ENCODE measurements at regions not wholly inside any gene's neighbourhood (a gene's known extent, or its start where the extent isn't known, plus 50 kb on each side); places are given as distances from the start of the nearest gene placed in this dataset.

- Mint-ChIP-seq H3K36me3 (ENCODE audit: unreplicated experiment) (no peaks in the 10 kb centered on the region), H3K4me1 (ENCODE audit: low read depth, unreplicated experiment) (no peaks in the 10 kb centered on the region), H3K9me3 (ENCODE audit: unreplicated experiment) (no peaks in the 10 kb centered on the region), H3K27ac (ENCODE audit: unreplicated experiment) (no peak overlapping the region), H3K4me3 (ENCODE audit: unreplicated experiment) (no peak overlapping the region), H3K27me3 (ENCODE audit: unreplicated experiment) (no peaks in the 10 kb centered on the region)
- no peak for DNase-seq
- TF ChIP-seq, protein P1, sequence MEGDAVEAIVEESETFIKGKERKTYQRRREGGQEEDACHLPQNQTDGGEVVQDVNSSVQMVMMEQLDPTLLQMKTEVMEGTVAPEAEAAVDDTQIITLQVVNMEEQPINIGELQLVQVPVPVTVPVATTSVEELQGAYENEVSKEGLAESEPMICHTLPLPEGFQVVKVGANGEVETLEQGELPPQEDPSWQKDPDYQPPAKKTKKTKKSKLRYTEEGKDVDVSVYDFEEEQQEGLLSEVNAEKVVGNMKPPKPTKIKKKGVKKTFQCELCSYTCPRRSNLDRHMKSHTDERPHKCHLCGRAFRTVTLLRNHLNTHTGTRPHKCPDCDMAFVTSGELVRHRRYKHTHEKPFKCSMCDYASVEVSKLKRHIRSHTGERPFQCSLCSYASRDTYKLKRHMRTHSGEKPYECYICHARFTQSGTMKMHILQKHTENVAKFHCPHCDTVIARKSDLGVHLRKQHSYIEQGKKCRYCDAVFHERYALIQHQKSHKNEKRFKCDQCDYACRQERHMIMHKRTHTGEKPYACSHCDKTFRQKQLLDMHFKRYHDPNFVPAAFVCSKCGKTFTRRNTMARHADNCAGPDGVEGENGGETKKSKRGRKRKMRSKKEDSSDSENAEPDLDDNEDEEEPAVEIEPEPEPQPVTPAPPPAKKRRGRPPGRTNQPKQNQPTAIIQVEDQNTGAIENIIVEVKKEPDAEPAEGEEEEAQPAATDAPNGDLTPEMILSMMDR (IDR thresholded peaks at IDR 0.05; ENCODE audit: partially characterized antibody, unreplicated experiment) = no peak
Observed at GRCh38 chrX:43573441-43574015, 82.6 kb upstream of the MAOA start.

GRCh38 chrX:43580621-43581020 is 75.5 kb upstream of the MAOA start:
- H3K9me3 Mint-ChIP-seq (ENCODE audit: unreplicated experiment) = no peaks in the 10 kb centered on the region
- TF ChIP-seq, protein P1 (IDR thresholded peaks at IDR 0.05; ENCODE audit: partially characterized antibody, unreplicated experiment) = no peak

DNA sequence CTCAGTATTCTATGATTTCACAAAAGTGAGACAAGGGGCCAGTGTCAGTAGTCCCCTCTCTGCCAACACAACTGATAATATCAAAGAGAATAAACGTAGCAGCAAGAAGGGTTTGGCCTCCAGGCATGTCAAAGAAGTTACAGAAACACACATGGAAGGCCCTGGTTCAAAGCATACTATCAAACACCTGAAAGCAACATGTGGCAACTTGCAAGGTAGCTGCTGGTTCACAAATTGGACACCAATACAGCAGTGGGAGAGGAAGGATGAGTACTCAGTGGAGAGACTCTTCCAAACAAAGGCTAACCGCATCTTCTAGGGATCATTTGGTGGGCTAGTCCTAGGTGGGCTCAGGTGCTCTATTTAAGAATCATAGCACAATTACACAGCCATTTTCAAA is 74.9 kb upstream of the MAOA start:
- no peak overlapping the region for H3K4me3 Mint-ChIP-seq (ENCODE audit: unreplicated experiment)
- no peaks in the 10 kb centered on the region for H3K4me1 Mint-ChIP-seq (ENCODE audit: low read depth, unreplicated experiment)
- H3K27me3 Mint-ChIP-seq (ENCODE audit: unreplicated experiment) = peaks cover 2% of the 10 kb centered on the region
- H3K36me3 Mint-ChIP-seq (ENCODE audit: unreplicated experiment) = no peaks in the 10 kb centered on the region
- TF ChIP-seq, protein P1 (IDR thresholded peaks at IDR 0.05; ENCODE audit: partially characterized antibody, unreplicated experiment) = no peak
- no peaks in the 10 kb centered on the region for H3K9me3 Mint-ChIP-seq (ENCODE audit: unreplicated experiment)
- no peak overlapping the region for H3K27ac Mint-ChIP-seq (ENCODE audit: unreplicated experiment)
- DNase-seq = no peak

More at GRCh38 chrX:43580621-43581020, 75.5 kb upstream of the MAOA start:
- peaks cover 2% of the 10 kb centered on the region for H3K27me3 Mint-ChIP-seq (ENCODE audit: unreplicated experiment)
- DNase-seq = no peak
- H3K4me3 Mint-ChIP-seq (ENCODE audit: unreplicated experiment) = no peak overlapping the region
- no peaks in the 10 kb centered on the region for H3K4me1 Mint-ChIP-seq (ENCODE audit: low read depth, unreplicated experiment)
- no peak overlapping the region for H3K27ac Mint-ChIP-seq (ENCODE audit: unreplicated experiment)
- H3K36me3 Mint-ChIP-seq (ENCODE audit: unreplicated experiment) = no peaks in the 10 kb centered on the region

DNA sequence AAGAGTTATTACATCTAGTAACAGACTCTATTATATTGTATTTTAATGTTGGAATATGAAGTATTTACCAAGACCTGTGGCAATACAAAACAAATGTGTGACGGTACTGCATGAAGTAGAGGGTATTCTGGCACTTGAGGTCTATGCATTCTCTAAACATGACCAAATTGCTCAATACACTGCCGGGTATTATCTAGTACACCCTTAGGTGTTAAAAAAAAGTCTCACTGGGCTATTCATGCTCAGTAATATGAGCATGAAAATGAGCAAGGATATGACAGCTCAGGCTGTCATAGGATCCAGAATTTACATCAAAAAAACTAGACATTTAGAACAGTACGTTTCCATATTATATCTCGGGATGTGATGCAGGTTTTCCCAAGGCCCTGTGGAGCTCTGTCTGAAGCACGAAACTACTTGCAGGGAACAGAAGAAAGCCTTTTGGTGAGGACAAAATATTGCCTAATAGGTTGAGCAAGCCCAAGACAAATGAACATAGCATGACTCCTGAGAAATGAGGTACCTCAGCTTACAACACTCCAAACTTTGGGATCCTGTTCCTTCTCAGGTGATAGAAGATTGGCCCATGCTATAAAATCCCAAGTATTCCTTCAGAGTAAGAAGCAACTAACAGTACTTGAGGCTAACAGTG is 74.1 kb upstream of the MAOA start:
- no peaks in the 10 kb centered on the region for H3K36me3 Mint-ChIP-seq (ENCODE audit: unreplicated experiment)
- H3K9me3 Mint-ChIP-seq (ENCODE audit: unreplicated experiment) = no peaks in the 10 kb centered on the region
- H3K4me3 Mint-ChIP-seq (ENCODE audit: unreplicated experiment) = no peak overlapping the region
- DNase-seq = no peak
- TF ChIP-seq, protein P1 (IDR thresholded peaks at IDR 0.05; ENCODE audit: partially characterized antibody, unreplicated experiment) = no peak
- no peaks in the 10 kb centered on the region for H3K4me1 Mint-ChIP-seq (ENCODE audit: low read depth, unreplicated experiment)
- H3K27me3 Mint-ChIP-seq (ENCODE audit: unreplicated experiment) = peaks cover 2% of the 10 kb centered on the region
- no peak overlapping the region for H3K27ac Mint-ChIP-seq (ENCODE audit: unreplicated experiment)

DNA sequence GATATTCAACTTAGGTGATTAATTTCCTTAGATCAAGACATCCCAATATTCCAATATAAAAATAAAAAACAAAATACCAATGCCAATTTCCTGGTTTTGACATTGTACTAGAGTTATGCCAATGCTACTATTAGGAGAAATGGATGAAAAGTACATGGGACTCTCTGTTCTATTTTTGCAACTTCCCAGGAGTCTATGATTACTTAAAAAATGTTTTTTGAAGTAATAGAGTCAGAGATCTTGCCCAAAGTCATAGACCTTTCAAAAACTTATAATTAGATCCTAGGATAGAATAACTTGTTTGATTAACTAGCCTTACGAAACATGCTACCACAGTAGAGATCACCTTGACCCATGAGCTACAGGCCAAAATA is 73.6 kb upstream of the MAOA start:
- peaks cover 2% of the 10 kb centered on the region for H3K27me3 Mint-ChIP-seq (ENCODE audit: unreplicated experiment)
- no peaks in the 10 kb centered on the region for H3K36me3 Mint-ChIP-seq (ENCODE audit: unreplicated experiment)
- H3K4me3 Mint-ChIP-seq (ENCODE audit: unreplicated experiment) = no peak overlapping the region
- TF ChIP-seq, protein P1 (IDR thresholded peaks at IDR 0.05; ENCODE audit: partially characterized antibody, unreplicated experiment) = no peak
- H3K4me1 Mint-ChIP-seq (ENCODE audit: low read depth, unreplicated experiment) = no peaks in the 10 kb centered on the region
- H3K9me3 Mint-ChIP-seq (ENCODE audit: unreplicated experiment) = no peaks in the 10 kb centered on the region
- DNase-seq = no peak
- H3K27ac Mint-ChIP-seq (ENCODE audit: unreplicated experiment) = no peak overlapping the region
